GM21786 (cell line): ENCODE measurements at regions not wholly inside any gene's neighbourhood (a gene's known extent, or its start where the extent isn't known, plus 50 kb on each side); places are given as distances from the start of the nearest gene placed in this dataset.
"Not testable (repeated sequence)": the region's sequence is repeated elsewhere in the genome, so short reads cannot be mapped to it uniquely, and the experiment has no call there.

Experiments used
- ATAC-seq: cut with Tn5 transposase; IDR thresholded peaks from one replicate; pipeline ENCODE4 v1.9.1; 2021; ENCODE audit not compliant: unreplicated experiment

GRCh38 chr12:105481392-105482300 is 151.2 kb downstream of the C12orf75 start:
- no peak for ATAC-seq

DNA sequence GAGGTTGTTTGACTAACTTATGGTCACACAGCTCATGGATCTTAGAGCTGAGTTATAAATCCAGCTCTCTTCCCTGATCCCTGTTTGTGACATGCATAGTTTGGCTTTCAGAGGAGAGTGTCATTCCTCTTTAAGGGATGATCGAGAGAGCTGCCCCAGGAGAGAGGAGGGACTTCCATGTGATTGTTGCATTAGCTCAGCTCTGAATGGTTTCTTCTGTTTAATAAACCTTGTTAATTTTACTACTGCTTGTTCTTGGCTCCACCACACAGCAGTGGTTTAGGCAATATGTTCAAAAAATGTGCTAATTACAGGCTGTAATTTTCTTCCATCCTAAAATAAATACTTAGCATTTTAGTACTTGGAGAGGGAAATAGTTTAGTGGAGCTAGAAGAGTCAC is 152.5 kb downstream of the C12orf75 start:
- no peak for ATAC-seq

DNA sequence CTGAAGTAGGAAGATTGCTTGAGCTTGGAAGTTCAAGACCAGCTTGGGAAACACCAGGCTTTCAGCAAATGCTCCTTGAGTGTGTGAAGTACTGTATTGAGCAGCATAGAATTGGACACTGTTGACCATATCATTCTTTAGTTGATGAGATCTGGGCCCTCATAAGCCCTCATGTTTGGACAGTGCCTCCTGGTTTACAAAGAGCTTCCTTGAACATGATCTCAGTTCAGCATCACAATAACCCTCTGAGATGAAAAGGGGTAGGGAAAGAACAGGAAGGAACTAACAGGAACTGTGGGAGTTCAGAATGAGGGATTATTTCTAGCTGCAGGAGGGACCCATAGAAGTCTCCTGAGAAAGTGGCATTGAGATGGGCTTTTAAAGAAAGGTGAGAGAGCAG is 153.2 kb downstream of the C12orf75 start:
- no peak for ATAC-seq

GRCh38 chr12:105485321-105485910 is 154.9 kb downstream of the C12orf75 start:
- ATAC-seq = no peak

- ATAC-seq = no peak
Measured at GRCh38 chr12:105485921-105486320, 155.4 kb downstream of the C12orf75 start.

DNA sequence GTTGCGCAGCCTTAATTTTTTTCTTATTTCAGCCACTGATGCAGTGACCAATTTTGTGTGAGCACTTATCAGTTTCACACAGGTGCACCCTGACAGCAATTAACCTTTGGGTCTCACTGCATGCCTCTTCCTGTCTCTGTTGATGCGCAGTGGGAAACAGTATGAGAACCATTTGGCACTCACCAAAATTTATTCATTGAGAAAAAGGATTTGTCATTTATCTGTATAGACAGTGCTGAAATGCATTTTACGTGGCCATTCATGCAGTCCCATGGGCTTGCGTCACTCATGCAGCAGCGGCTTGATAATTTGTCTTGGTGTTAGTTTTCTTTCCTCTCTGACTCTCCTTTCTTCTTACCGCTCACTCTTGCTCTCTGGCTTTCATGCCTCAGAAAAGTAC is 157.5 kb downstream of the C12orf75 start:
- no peak for ATAC-seq

GRCh38 chr12:105492591-105493545 is 162.4 kb downstream of the C12orf75 start:
- no peak for ATAC-seq

- no peak for ATAC-seq
Measured at GRCh38 chr12:105499205-105499604, 168.7 kb downstream of the C12orf75 start.

DNA sequence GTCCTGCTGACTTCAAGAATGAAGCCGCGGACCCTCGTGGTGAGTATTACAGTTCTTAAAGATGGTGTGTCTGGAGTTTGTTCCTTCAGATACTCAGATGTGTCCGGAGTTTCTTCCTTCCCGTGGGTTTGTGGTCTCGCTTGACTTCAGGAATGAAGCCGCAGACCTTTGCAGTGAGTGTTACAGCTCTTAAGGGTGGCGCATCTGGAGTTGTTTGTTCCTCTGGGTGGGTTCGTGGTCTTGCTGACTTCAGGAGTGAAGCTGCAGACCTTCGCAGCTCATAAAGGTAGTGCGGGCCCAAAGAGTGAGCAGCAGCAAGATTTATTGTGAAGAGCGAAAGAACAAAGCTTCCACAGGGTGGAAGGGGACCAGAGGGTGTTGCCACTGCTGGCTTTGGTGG is 170.2 kb downstream of the C12orf75 start:
- not testable (repeated sequence) for ATAC-seq

DNA sequence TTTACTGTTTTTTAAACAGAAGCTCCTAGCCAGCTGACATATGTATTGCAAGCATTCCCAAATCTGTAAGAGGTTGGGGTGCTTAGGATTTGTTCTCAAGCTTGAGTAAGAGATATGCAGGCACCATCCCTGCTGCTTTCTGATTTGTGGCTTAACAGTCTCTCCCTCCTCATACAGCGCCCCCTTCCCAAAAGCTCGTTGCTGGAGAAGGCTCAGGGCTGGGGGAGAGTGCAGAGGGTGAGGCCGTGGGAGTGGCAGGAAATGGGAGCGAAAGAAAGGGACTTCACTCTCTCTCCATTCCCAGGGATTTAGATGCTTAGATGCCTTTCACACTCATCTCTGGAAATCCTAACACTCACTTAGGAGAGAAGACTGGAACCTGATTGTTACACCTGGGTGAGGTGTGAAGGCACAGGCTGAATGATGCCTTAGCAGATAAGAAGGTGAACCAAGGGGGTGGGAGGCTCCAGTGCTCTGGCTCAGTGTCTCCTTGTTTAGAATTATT is 172.0 kb downstream of the C12orf75 start:
- ATAC-seq = no peak

- ATAC-seq = no peak
Measured at GRCh38 chr12:105503619-105504018, 173.1 kb downstream of the C12orf75 start.

GRCh38 chr12:105504286-105504685 is 173.8 kb downstream of the C12orf75 start:
- no peak for ATAC-seq

GRCh38 chr12:105506678-105507310 is 176.3 kb downstream of the C12orf75 start:
- no peak for ATAC-seq

DNA sequence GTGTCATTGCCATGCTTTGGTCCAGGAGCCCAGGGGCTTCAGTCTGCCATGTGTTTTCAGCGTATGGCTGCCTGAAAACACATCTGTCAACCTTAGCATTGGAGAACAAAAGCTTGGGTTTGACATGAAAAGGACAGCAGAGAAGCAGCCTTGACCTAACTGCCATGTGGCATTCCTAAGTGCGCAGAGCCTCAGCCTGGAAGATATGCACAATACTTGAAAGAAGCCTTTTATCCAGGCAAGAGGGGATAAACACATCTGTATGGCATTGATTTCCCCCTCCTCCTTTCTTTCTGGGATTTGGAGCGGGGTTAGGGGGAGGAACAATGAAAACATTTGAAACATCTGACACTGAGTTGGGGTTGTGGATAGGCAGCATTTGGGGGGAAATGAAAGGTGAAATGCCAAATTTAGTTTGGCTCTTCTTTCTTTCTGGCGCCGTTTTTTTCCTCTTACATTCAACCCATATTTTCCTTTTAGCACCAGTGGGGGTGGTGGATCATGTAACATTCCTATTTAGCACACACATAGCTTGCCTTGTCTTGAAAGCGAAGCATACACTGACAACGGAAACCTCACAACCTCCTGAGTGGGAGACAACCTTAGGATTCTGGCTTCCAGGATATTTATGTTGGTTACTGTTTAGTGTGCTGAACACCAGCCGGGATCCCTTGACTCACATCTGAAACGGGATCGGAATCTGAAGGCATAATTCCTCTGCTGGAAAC is 177.0 kb downstream of the C12orf75 start:
- no peak for ATAC-seq

GRCh38 chr12:105508096-105508495 is 177.6 kb downstream of the C12orf75 start:
- ATAC-seq = no peak

GRCh38 chr12:105510526-105510925 is 180.0 kb downstream of the C12orf75 start:
- no peak for ATAC-seq

DNA sequence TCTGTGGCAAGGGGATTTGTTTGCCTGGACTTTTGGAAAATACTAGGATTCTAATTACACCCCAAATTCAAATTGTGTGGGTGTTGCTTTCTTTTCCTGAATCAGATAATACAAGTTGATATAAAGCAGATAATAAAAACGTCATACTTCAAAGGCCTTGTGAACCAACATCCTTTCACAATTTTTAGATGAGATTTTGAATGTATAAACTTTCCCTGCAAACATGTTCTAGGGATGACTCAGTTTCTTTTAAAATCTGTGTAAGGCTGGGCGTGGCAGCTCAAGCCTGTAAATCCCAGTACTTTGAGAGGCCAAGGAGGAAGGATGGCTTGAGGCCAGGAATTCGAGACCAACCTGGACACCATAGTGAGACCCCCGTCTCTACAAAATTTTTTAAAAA is 182.4 kb downstream of the C12orf75 start:
- not testable (repeated sequence) for ATAC-seq

DNA sequence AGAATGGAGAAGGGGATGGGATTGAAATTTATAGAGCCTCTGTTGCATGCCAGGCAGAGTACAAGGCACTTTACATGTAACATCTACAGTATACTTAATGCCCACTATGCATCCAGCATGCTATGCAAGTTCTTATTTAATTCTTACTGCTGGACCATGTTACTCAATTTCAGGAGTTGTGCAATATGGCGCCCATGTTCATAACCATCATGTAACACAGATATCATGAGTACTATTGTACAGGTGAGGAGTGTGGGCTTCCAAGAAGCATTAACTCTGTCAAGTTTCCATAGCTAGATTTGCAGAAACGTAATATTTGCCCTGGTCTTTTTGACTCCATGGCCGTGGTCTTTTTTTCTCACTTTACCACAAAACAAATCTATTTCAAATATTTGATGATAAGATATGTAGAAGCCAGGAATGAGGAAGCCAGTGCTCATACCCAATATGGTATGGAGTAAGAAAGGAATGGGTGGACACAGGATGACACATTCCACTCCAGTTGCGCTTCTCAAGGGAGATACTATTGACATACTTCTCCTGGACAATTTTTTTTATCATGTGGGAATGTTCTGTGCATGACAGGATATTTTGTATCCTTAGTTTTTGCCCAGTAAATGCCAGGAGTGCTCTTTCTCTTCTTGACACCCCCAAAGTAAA is 191.8 kb downstream of the C12orf75 start:
- no peak for ATAC-seq
